ENCODE measurements at regions not wholly inside any gene's neighbourhood (a gene's known extent, or its start where the extent isn't known, plus 50 kb on each side); places are given as distances from the start of the nearest gene placed in this dataset.

GRCh38 chr2:191552066-191552465 is 125.9 kb upstream of the NABP1 start:
- H3K4me1 ChIP-seq: no peaks in the 10 kb centered on the region
- no peak overlapping the region for H3K4me3 ChIP-seq
- H3K27ac ChIP-seq: no peak overlapping the region
- H3K27me3 ChIP-seq: no peaks in the 10 kb centered on the region
- TF ChIP-seq CTCF (IDR thresholded peaks at IDR 0.05): no peak
- no peak for TF ChIP-seq POLR2A (IDR thresholded peaks at IDR 0.05)
- no peak for DNase-seq
- no peaks in the 10 kb centered on the region for H3K9me3 ChIP-seq
- H3K36me3 ChIP-seq: no peaks in the 10 kb centered on the region
- intact Hi-C loops (cut with DNase I; ENCODE audit: low total_unique reads): no loop called here

DNA sequence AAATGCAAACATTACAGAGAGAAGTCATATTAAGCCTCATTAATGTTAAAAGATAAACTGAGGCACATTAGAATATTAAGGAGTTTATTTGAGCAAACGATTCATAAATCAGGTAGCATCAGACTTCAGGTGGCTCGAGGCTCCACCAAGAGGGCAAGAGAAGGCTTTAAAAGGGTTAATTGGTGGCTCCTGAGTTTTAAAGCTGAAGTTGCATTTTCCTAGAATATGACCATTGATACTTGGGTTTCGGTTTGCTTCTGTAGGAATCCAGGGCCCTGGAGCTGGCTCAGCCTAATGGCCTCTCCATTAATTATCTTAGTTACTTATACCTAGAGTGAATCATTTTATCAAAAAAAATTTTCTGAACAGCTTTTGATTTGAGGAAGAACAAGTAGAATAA is 123.7 kb upstream of the NABP1 start:
- H3K27me3 ChIP-seq: no peaks in the 10 kb centered on the region
- H3K36me3 ChIP-seq: no peaks in the 10 kb centered on the region
- H3K4me3 ChIP-seq: no peak overlapping the region
- intact Hi-C loops (cut with DNase I; ENCODE audit: low total_unique reads): no loop called here
- no peak for TF ChIP-seq CTCF (IDR thresholded peaks at IDR 0.05)
- no peak for TF ChIP-seq POLR2A (IDR thresholded peaks at IDR 0.05)
- H3K4me1 ChIP-seq: no peaks in the 10 kb centered on the region
- H3K27ac ChIP-seq: no peak overlapping the region
- no peak for DNase-seq
- no peaks in the 10 kb centered on the region for H3K9me3 ChIP-seq

DNA sequence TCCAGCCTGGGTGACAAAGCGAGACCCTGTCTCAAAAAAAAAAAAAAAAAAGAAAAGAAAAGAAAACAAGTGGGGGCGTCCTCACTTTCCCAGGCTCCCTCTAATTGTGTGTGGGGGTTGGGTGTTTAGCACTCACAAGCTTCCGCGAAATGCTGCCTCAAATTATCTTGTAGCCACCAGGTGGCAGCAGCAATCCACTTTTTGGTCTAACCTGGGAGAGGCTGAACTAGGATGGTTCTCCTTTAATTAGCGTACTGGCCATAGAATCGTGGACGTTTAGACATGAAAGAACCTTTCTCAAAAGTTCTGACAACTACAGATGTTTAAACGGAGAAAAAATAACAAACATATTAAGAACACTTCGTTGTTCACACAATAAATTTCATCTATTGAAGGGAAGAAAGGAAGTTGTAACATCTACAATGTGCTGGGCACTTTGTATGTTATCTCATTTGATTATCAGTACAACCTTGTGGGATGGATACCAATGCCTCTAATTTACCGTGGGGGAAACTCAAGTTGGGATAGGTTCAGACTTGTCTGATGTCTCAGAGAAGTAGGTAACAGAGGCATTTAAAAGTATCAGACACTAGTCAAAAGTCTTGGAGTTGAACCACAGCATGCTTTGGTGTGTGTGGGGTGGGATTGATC is 122.7 kb upstream of the NABP1 start:
- intact Hi-C loops (cut with DNase I; ENCODE audit: low total_unique reads): no loop called here
- TF ChIP-seq CTCF (IDR thresholded peaks at IDR 0.05) (peak; percentile 67 to 76 (median 74)), POLR2A (IDR thresholded peaks at IDR 0.05) (no peak)

GRCh38 chr2:191556463-191556862 is 121.5 kb upstream of the NABP1 start:
- no peaks in the 10 kb centered on the region for H3K27me3 ChIP-seq
- no peak overlapping the region for H3K27ac ChIP-seq
- H3K4me1 ChIP-seq: no peaks in the 10 kb centered on the region
- intact Hi-C loops (cut with DNase I; ENCODE audit: low total_unique reads): no loop called here
- no peak overlapping the region for H3K4me3 ChIP-seq
- no peaks in the 10 kb centered on the region for H3K9me3 ChIP-seq
- DNase-seq: no peak
- TF ChIP-seq POLR2A (IDR thresholded peaks at IDR 0.05) (no peak), CTCF (IDR thresholded peaks at IDR 0.05) (no peak)
- H3K36me3 ChIP-seq: no peaks in the 10 kb centered on the region

More for the DNA sequence above, 122.7 kb upstream of the NABP1 start:
- Histone ChIP-seq H3K27me3 (no peaks in the 10 kb centered on the region), H3K4me1 (no peaks in the 10 kb centered on the region), H3K4me3 (no peak overlapping the region), H3K9me3 (no peaks in the 10 kb centered on the region), H3K27ac (no peak overlapping the region), H3K36me3 (no peaks in the 10 kb centered on the region)
- peak; percentile 79 to 80 for DNase-seq

DNA sequence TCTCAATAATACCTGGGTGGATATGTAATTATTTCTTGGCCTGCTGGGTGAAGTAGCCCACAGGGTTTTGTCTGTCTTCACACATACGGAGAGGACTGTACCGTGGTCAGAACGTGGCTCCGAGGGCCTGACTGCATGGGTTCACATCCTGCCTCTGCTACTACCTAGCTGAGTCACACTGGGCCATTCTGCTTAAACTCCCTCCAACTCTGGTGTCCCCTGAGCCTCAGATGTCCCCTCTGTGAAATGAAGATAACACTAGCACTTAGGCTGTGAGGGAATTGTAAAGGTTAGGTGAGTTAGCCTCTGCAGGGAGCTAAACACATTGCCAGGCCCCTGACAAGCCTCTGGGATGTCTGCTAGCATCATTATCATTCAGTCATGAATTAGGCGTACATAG is 120.1 kb upstream of the NABP1 start:
- H3K27ac ChIP-seq: no peak overlapping the region
- H3K36me3 ChIP-seq: no peaks in the 10 kb centered on the region
- TF ChIP-seq CTCF (IDR thresholded peaks at IDR 0.05): no peak
- TF ChIP-seq POLR2A (IDR thresholded peaks at IDR 0.05): no peak
- intact Hi-C loops (cut with DNase I; ENCODE audit: low total_unique reads): no loop called here
- DNase-seq: no peak
- no peak overlapping the region for H3K4me3 ChIP-seq
- H3K4me1 ChIP-seq: no peaks in the 10 kb centered on the region
- H3K27me3 ChIP-seq: no peaks in the 10 kb centered on the region
- H3K9me3 ChIP-seq: no peaks in the 10 kb centered on the region
